NT2/D1 (cell line): ENCODE measurements at regions not wholly inside any gene's neighbourhood (a gene's known extent, or its start where the extent isn't known, plus 50 kb on each side); places are given as distances from the start of the nearest gene placed in this dataset.

Source experiments
- YY1 ChIP-seq: IDR thresholded peaks from 2 replicates; pipeline ENCODE4 v1.6.1; 2011; ENCODE audit not compliant: insufficient read length, insufficient read depth
- ZNF274 ChIP-seq: IDR thresholded peaks from 2 replicates; pipeline ENCODE4 v1.6.1; 2011; ENCODE audit warnings: mild to moderate bottlenecking, low read depth, low read length

DNA sequence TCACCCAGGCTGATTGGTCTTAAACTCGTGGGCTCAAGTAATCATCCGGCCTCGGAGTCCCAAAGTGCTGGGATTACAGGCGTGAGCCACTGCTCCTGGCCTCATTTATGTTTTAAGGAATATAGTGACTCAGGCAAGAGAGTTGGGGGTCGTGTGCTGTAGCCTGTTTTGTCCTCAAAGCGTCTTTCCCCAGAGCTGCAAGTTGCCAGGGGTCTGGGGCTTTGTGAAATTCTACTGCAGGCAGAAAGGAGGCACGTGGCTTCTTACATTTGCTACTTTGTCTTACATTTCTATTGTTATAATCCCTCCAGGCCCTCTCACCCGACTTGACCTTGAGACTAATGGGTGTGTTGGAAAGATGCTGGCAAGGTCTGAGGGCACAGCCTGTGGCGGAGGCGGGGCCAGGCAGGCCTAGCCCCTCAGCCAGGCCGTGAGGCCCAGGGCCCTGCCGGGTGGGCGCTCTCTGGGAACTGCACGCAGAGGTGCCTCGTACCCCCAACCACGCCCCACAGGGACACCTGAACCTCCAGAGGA, 85.8 kb upstream of the NDUFV2 start:
- TF ChIP-seq YY1 (no peak), ZNF274 (no peak)
